ENCODE measurements at regions not wholly inside any gene's neighbourhood (a gene's known extent, or its start where the extent isn't known, plus 50 kb on each side); places are given as distances from the start of the nearest gene placed in this dataset.
A peak's percentile ranks its signal among the peaks of the same experiment; 100 is the strongest.

DNA sequence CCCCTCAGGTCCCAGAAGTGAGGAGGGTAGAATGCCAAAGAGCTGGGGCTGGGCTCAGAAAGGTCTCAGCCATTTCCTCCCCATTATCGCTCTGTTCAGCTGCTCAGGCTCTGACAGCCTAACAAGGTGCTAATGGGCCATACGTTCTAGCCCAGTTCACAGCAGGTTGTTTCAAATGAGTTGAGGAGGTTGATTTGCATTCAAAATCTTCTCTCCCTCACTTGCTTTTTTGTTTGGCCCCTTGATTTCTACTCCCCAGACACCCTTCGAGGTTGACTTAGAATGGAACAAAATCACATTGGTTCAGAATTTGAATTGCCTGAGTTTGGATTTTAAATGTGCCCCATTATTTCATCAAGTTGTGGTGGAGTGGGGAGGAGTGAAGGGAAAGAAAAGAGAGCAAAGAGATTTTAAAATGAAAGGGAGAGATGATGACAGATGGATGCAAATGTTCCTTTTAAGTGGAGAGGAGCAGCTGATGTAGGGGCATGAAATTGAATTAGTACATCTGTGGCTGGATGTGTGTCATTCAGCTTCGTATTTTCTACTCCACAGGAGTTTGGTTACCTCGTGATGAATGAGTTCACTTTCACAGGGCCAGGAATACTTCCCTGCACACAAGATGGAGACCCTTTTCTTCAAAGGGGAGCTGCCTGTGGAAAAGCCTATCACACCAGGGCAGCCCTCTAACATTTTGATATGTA, 425.8 kb upstream of the CAMK1G start:
- DNase-seq (ENCODE audit: low read depth), result no peak
- H3K4me3 ChIP-seq (ENCODE audit: low read depth, low read length), result no peak overlapping the region
- TF ChIP-seq, protein P1, sequence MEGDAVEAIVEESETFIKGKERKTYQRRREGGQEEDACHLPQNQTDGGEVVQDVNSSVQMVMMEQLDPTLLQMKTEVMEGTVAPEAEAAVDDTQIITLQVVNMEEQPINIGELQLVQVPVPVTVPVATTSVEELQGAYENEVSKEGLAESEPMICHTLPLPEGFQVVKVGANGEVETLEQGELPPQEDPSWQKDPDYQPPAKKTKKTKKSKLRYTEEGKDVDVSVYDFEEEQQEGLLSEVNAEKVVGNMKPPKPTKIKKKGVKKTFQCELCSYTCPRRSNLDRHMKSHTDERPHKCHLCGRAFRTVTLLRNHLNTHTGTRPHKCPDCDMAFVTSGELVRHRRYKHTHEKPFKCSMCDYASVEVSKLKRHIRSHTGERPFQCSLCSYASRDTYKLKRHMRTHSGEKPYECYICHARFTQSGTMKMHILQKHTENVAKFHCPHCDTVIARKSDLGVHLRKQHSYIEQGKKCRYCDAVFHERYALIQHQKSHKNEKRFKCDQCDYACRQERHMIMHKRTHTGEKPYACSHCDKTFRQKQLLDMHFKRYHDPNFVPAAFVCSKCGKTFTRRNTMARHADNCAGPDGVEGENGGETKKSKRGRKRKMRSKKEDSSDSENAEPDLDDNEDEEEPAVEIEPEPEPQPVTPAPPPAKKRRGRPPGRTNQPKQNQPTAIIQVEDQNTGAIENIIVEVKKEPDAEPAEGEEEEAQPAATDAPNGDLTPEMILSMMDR (IDR thresholded peaks at IDR 0.05; ENCODE audit: low read depth, low read length, missing control alignments), result no peak
- in situ Hi-C loops (cut with HindIII; ENCODE audit: low sequenced_read_pairs), result no loop called here

DNA sequence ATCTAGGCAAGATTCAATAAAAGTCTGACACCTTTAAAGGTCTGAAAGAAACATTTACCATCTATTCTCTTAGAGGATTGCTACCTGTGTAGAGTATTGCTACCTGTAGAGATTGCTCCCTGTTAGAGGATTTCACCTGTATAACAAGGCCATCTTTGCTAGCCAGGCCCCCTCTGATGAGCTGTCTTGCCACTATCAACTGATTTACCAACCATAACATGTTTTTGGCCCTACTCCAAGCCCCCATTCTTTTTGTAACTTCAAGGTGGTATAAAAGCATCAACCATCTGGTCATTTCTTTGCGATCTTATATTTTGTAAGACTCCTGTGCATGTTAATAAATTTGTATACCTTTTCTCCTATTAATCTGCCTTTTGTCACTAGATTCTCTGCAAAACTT, 424.7 kb upstream of the CAMK1G start:
- no peak overlapping the region for H3K4me3 ChIP-seq (ENCODE audit: low read depth, low read length)
- TF ChIP-seq, protein P1 (IDR thresholded peaks at IDR 0.05; ENCODE audit: low read depth, low read length, missing control alignments), result no peak
- DNase-seq (ENCODE audit: low read depth), result no peak
- in situ Hi-C loops (cut with HindIII; ENCODE audit: low sequenced_read_pairs), result no loop called here

- TF ChIP-seq, protein P1 (IDR thresholded peaks at IDR 0.05; ENCODE audit: low read depth, low read length, missing control alignments), result no peak
- DNase-seq (ENCODE audit: low read depth), result no peak
- H3K4me3 ChIP-seq (ENCODE audit: low read depth, low read length), result no peak overlapping the region
- in situ Hi-C loops (cut with HindIII; ENCODE audit: low sequenced_read_pairs), result no loop called here
Measured at GRCh38 chr1:209160230-209160629, 423.3 kb upstream of the CAMK1G start.

- in situ Hi-C loops (cut with HindIII; ENCODE audit: low sequenced_read_pairs), result no loop called here
- DNase-seq (ENCODE audit: low read depth), result peak; percentile 5
- TF ChIP-seq, protein P1 (IDR thresholded peaks at IDR 0.05; ENCODE audit: low read depth, low read length, missing control alignments), result no peak
- no peak overlapping the region for H3K4me3 ChIP-seq (ENCODE audit: low read depth, low read length)
Measured at GRCh38 chr1:209162651-209163050, 420.9 kb upstream of the CAMK1G start.

DNA sequence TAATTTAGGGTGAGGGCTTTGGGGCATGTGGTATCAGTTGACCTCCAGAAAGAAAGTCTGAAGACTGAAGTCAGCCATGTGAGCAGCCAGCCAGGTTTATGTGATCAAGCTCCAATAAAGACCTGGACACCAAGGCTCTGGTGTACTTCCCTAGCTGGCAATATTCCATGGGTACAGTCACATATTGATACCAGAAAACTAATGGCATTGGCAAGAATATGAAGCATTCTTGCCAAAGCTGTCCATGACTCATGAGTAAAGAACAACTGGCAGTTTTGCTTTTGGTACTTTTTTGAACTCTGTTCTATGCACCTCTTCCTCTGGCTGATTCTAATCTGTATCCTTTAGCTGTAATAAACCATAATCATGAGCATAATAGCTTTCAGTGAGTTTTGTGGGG, 415.3 kb upstream of the CAMK1G start:
- TF ChIP-seq, protein P1 (IDR thresholded peaks at IDR 0.05; ENCODE audit: low read depth, low read length, missing control alignments), result no peak
- no peak overlapping the region for H3K4me3 ChIP-seq (ENCODE audit: low read depth, low read length)
- in situ Hi-C loops (cut with HindIII; ENCODE audit: low sequenced_read_pairs), result no loop called here
- peak; percentile 53 for DNase-seq (ENCODE audit: low read depth)

GRCh38 chr1:209171151-209171550, 412.4 kb upstream of the CAMK1G start:
- TF ChIP-seq, protein P1 (IDR thresholded peaks at IDR 0.05; ENCODE audit: low read depth, low read length, missing control alignments), result no peak
- in situ Hi-C loops (cut with HindIII; ENCODE audit: low sequenced_read_pairs), result no loop called here
- H3K4me3 ChIP-seq (ENCODE audit: low read depth, low read length), result no peak overlapping the region
- DNase-seq (ENCODE audit: low read depth), result no peak

Measured in astrocyte of the cerebellum (primary cell).